ENCODE measurements at regions not wholly inside any gene's neighbourhood (a gene's known extent, or its start where the extent isn't known, plus 50 kb on each side); places are given as distances from the start of the nearest gene placed in this dataset.
"Not testable (repeated sequence)": the region's sequence is repeated elsewhere in the genome, so short reads cannot be mapped to it uniquely, and the experiment has no call there.

DNA sequence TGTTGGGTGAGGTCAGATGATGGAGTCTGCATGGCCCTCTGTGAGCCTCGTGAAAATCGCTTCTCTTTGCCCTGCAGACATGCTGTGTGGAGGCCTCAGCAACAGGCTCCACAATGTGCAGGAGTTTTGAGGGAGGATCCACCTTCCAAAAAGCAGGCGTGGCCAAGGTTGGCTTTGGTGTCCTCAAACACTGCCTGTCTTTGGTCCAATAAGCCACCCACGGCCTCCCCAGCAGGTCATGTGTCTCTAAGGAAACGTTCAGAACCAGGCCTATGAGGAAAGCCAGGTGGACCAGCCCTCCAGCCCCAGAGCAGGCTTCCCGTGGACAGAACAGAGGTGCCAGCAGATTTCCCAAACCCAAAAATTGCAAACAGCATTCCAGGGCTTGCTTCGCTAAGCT lies 340.7 kb upstream of the IRX2 start:
- FAIRE-seq (no peak), DNase-seq (ENCODE audit: low read depth in 1 of 2, low spot score in 1 of 2) (no peak), ATAC-seq (no peak)
- no peaks in the 10 kb centered on the region for H3K9me3 ChIP-seq
- no peak overlapping the region for H3K27ac ChIP-seq
- no peak overlapping the region for H3K4me3 ChIP-seq
- CTCF ChIA-PET: no interaction called here
- WGBS (ENCODE audit: missing lambda C conversion rate): 4% methylated on average over 7 of the region's 7 CpGs
- H3K4me2 ChIP-seq: no peak overlapping the region
- TF ChIP-seq, protein P1, sequence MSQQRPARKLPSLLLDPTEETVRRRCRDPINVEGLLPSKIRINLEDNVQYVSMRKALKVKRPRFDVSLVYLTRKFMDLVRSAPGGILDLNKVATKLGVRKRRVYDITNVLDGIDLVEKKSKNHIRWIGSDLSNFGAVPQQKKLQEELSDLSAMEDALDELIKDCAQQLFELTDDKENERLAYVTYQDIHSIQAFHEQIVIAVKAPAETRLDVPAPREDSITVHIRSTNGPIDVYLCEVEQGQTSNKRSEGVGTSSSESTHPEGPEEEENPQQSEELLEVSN (IDR thresholded peaks at IDR 0.05; ENCODE audit: borderline replicate concordance, low read depth): no peak
- TF ChIP-seq BHLHE40 (IDR thresholded peaks at IDR 0.05; ENCODE audit: low read depth, low read length) (no peak), HOXB5 (CRISPR knock-in tag; IDR thresholded peaks at IDR 0.05) (no peak), EHMT2 (IDR thresholded peaks at IDR 0.05; ENCODE audit: low read depth) (no peak), RNF2 (IDR thresholded peaks at IDR 0.05; ENCODE audit: borderline replicate concordance, low read depth) (no peak), FOXS1 (CRISPR knock-in tag; IDR thresholded peaks at IDR 0.05) (no peak), MAFK (IDR thresholded peaks at IDR 0.05; ENCODE audit: partially characterized antibody) (no peak), TFCP2L1 (CRISPR knock-in tag; IDR thresholded peaks at IDR 0.05) (no peak), MAZ (IDR thresholded peaks at IDR 0.05; ENCODE audit: borderline replicate concordance, low read depth, low read length) (no peak), ZC3H11A (IDR thresholded peaks at IDR 0.05) (no peak)
- TF ChIP-seq, protein P2, sequence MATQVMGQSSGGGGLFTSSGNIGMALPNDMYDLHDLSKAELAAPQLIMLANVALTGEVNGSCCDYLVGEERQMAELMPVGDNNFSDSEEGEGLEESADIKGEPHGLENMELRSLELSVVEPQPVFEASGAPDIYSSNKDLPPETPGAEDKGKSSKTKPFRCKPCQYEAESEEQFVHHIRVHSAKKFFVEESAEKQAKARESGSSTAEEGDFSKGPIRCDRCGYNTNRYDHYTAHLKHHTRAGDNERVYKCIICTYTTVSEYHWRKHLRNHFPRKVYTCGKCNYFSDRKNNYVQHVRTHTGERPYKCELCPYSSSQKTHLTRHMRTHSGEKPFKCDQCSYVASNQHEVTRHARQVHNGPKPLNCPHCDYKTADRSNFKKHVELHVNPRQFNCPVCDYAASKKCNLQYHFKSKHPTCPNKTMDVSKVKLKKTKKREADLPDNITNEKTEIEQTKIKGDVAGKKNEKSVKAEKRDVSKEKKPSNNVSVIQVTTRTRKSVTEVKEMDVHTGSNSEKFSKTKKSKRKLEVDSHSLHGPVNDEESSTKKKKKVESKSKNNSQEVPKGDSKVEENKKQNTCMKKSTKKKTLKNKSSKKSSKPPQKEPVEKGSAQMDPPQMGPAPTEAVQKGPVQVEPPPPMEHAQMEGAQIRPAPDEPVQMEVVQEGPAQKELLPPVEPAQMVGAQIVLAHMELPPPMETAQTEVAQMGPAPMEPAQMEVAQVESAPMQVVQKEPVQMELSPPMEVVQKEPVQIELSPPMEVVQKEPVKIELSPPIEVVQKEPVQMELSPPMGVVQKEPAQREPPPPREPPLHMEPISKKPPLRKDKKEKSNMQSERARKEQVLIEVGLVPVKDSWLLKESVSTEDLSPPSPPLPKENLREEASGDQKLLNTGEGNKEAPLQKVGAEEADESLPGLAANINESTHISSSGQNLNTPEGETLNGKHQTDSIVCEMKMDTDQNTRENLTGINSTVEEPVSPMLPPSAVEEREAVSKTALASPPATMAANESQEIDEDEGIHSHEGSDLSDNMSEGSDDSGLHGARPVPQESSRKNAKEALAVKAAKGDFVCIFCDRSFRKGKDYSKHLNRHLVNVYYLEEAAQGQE (IDR thresholded peaks at IDR 0.05): no peak
- TF ChIP-seq, protein P3, sequence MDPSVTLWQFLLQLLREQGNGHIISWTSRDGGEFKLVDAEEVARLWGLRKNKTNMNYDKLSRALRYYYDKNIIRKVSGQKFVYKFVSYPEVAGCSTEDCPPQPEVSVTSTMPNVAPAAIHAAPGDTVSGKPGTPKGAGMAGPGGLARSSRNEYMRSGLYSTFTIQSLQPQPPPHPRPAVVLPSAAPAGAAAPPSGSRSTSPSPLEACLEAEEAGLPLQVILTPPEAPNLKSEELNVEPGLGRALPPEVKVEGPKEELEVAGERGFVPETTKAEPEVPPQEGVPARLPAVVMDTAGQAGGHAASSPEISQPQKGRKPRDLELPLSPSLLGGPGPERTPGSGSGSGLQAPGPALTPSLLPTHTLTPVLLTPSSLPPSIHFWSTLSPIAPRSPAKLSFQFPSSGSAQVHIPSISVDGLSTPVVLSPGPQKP (IDR thresholded peaks at IDR 0.05; ENCODE audit: low read depth, low read length): no peak
- POLR2A ChIA-PET: no interaction called here
- H3K4me1 ChIP-seq: no peaks in the 10 kb centered on the region

DNA sequence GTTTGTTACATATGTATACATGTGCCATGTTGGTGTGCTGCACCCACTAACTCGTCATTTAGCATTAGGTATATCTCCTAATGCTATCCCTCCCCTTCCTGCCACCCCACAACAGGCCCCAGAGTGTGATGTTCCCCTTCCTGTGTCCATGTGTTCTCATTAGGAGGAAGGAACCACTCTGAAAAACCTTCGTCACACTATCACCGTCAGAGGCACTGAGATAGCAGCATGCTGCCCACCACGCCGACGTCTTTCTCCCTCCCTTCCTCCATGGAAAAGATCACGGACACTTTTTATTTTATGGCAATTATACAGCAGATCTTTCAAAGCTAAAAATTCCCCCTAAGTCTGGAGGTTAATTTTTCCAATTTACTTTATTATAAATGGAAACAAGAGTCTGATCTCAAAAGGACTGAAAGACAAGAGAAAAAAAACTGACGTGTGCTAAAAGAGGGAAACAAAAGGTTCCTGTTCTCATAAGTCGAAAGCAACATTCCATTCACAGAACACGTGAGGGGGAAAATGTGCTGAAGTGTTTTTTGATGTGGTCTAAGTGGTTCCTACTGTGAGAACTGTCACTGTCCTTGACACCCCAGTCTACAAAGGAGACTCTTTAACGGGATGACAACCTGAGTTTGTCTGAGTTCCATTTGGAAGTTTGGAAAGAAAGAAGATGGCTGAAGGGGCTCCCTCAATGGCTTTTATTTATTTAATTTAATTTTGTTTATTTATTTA lies 339.7 kb upstream of the IRX2 start:
- ChIA-PET POLR2A (no interaction called here), CTCF (no interaction called here)
- WGBS (ENCODE audit: missing lambda C conversion rate): 3% methylated on average over 11 of the region's 11 CpGs
- no peaks in the 10 kb centered on the region for H3K4me1 ChIP-seq
- no peak overlapping the region for H3K4me2 ChIP-seq
- DNase-seq (ENCODE audit: low read depth in 1 of 2, low spot score in 1 of 2): no peak
- H3K27ac ChIP-seq: no peak overlapping the region
- FAIRE-seq: no peak
- H3K4me3 ChIP-seq: no peak overlapping the region
- no peak for ATAC-seq
- no peaks in the 10 kb centered on the region for H3K9me3 ChIP-seq
- TF ChIP-seq, protein P4, sequence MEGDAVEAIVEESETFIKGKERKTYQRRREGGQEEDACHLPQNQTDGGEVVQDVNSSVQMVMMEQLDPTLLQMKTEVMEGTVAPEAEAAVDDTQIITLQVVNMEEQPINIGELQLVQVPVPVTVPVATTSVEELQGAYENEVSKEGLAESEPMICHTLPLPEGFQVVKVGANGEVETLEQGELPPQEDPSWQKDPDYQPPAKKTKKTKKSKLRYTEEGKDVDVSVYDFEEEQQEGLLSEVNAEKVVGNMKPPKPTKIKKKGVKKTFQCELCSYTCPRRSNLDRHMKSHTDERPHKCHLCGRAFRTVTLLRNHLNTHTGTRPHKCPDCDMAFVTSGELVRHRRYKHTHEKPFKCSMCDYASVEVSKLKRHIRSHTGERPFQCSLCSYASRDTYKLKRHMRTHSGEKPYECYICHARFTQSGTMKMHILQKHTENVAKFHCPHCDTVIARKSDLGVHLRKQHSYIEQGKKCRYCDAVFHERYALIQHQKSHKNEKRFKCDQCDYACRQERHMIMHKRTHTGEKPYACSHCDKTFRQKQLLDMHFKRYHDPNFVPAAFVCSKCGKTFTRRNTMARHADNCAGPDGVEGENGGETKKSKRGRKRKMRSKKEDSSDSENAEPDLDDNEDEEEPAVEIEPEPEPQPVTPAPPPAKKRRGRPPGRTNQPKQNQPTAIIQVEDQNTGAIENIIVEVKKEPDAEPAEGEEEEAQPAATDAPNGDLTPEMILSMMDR (IDR thresholded peaks at IDR 0.05): no peak
- TF ChIP-seq, protein P1 (IDR thresholded peaks at IDR 0.05; ENCODE audit: borderline replicate concordance, low read depth): no peak
- TF ChIP-seq EHMT2 (IDR thresholded peaks at IDR 0.05; ENCODE audit: low read depth): no peak
- TF ChIP-seq HOXB13 (CRISPR knock-in tag; IDR thresholded peaks at IDR 0.05; ENCODE audit: low read depth): no peak
- TF ChIP-seq SREBF2 (IDR thresholded peaks at IDR 0.05): no peak
- TF ChIP-seq RAD21 (conservative IDR thresholded peaks at IDR 0.05 in 1 of 2, IDR thresholded peaks at IDR 0.05 in 1 of 2): no peak
- TF ChIP-seq, protein P5, sequence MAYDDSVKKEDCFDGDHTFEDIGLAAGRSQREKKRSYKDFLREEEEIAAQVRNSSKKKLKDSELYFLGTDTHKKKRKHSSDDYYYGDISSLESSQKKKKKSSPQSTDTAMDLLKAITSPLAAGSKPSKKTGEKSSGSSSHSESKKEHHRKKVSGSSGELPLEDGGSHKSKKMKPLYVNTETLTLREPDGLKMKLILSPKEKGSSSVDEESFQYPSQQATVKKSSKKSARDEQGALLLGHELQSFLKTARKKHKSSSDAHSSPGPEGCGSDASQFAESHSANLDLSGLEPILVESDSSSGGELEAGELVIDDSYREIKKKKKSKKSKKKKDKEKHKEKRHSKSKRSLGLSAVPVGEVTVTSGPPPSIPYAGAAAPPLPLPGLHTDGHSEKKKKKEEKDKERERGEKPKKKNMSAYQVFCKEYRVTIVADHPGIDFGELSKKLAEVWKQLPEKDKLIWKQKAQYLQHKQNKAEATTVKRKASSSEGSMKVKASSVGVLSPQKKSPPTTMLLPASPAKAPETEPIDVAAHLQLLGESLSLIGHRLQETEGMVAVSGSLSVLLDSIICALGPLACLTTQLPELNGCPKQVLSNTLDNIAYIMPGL (CRISPR knock-in tag; IDR thresholded peaks at IDR 0.05; ENCODE audit: borderline replicate concordance): no peak
- TF ChIP-seq RCOR1 (IDR thresholded peaks at IDR 0.05; ENCODE audit: low read depth, low read length): no peak
- no peak for TF ChIP-seq FOSL2 (IDR thresholded peaks at IDR 0.05)
- TF ChIP-seq FOSL2 (CRISPR knock-in tag; IDR thresholded peaks at IDR 0.05): no peak
- no peak for TF ChIP-seq HDAC2 (IDR thresholded peaks at IDR 0.05)
- TF ChIP-seq ZNF302 (CRISPR knock-in tag; IDR thresholded peaks at IDR 0.05): no peak
- TF ChIP-seq POLR2AphosphoS2 (conservative IDR thresholded peaks at IDR 0.05; ENCODE audit: low read length): no peak
- no peak for TF ChIP-seq FOSB (CRISPR knock-in tag; IDR thresholded peaks at IDR 0.05)

DNA sequence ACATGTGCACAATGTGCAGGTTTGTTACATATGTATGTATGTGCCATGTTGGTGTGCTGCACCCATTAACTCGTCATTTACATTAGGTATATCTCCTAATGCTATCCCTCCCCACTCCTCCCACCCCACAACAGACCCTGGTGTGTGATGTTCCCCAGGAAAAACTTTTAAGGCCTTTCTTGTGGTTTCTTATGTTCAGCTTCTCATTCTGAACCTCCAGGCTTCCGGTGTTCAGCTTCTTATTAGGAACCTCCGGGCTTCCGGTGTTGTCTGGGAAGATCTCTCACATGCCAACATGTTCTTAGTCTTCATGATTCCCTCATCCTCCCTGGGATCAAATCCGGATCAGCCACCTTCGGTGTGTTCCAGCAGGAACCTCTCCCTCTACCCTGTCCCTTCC lies 338.8 kb upstream of the IRX2 start:
- H3K27ac ChIP-seq; POLR2A ChIA-PET; DNase-seq (ENCODE audit: low read depth in 1 of 2, low spot score in 1 of 2); CTCF ChIA-PET; FAIRE-seq; H3K4me3 ChIP-seq; H3K4me2 ChIP-seq; ATAC-seq; H3K4me1 ChIP-seq; H3K9me3 ChIP-seq: not testable (repeated sequence)
- WGBS (ENCODE audit: missing lambda C conversion rate): 19% methylated on average over 6 of the region's 6 CpGs

All from A549 (cell line).